ENCODE measurements at regions not wholly inside any gene's neighbourhood (a gene's known extent, or its start where the extent isn't known, plus 50 kb on each side); places are given as distances from the start of the nearest gene placed in this dataset.

DNA sequence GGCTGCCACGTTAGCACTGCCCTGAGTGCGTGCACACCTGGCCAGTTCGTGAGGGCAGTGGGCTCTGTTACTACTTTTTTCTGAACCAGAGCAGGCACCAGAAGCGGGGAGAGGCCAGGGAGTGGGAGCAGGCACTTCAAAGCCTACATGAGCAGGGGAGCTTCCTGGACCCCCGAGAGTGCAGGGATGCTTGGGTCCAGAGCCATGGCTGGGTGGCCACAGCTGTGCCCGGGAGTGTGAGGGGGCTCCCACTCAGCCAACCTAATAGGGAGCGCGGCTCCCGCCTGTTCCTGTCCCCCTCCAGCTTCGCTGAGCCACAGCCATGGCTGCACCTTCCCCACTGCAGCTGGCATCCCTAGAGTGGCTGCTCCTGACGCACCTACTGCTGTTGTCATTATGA is 1423.3 kb downstream of the SI start:
- Histone ChIP-seq H3K9me3 (ENCODE audit: low read depth, low read length, poor library complexity, severe bottlenecking) (no peaks in the 10 kb centered on the region), H3K36me3 (ENCODE audit: insufficient read depth, low read length, poor library complexity, severe bottlenecking) (no peaks in the 10 kb centered on the region), H3K4me3 (ENCODE audit: low read depth, low read length, poor library complexity, severe bottlenecking) (no peak overlapping the region), H3K27me3 (replicated peaks; ENCODE audit: insufficient read depth, low read depth, low read length, poor library complexity) (no peaks in the 10 kb centered on the region), H3K27ac (ENCODE audit: low read depth, low read length, poor library complexity, severe bottlenecking) (no peak overlapping the region), H3K4me1 (ENCODE audit: insufficient read depth, low read length, poor library complexity, severe bottlenecking) (no peaks in the 10 kb centered on the region)
- TF ChIP-seq EZH2 (IDR thresholded peaks at IDR 0.05; ENCODE audit: borderline replicate concordance, low read depth, low read length, poor library complexity, severe bottlenecking) = no peak
- no peak for TF ChIP-seq CTCF (conservative IDR thresholded peaks at IDR 0.05; ENCODE audit: low read depth, low read length)
- ChIA-PET POLR2A (ENCODE audit: low non-redundant PET) (no interaction called here), CTCF (no interaction called here)
- no TSS peak for BruUV-seq (replicated peaks)
- intact Hi-C loops (cut with micrococcal nuclease; ENCODE audit: unreplicated experiment) = no loop called here
- no peak for DNase-seq (ENCODE audit: low spot score)

- Histone ChIP-seq H3K9me3 (ENCODE audit: low read depth, low read length, poor library complexity, severe bottlenecking) (no peaks in the 10 kb centered on the region), H3K4me3 (ENCODE audit: low read depth, low read length, poor library complexity, severe bottlenecking) (no peak overlapping the region), H3K27ac (ENCODE audit: low read depth, low read length, poor library complexity, severe bottlenecking) (no peak overlapping the region), H3K36me3 (ENCODE audit: insufficient read depth, low read length, poor library complexity, severe bottlenecking) (no peaks in the 10 kb centered on the region), H3K27me3 (replicated peaks; ENCODE audit: insufficient read depth, low read depth, low read length, poor library complexity) (no peaks in the 10 kb centered on the region), H3K4me1 (ENCODE audit: insufficient read depth, low read length, poor library complexity, severe bottlenecking) (no peaks in the 10 kb centered on the region)
- intact Hi-C loops (cut with micrococcal nuclease; ENCODE audit: unreplicated experiment) = no loop called here
- ChIA-PET CTCF (no interaction called here), POLR2A (ENCODE audit: low non-redundant PET) (no interaction called here)
- DNase-seq (ENCODE audit: low spot score) = no peak
- BruUV-seq (replicated peaks) = no TSS peak
- TF ChIP-seq CTCF (conservative IDR thresholded peaks at IDR 0.05; ENCODE audit: low read depth, low read length) = no peak
- no peak for TF ChIP-seq EZH2 (IDR thresholded peaks at IDR 0.05; ENCODE audit: borderline replicate concordance, low read depth, low read length, poor library complexity, severe bottlenecking)
Measured at GRCh38 chr3:163644172-163644571, 1434.1 kb downstream of the SI start.

DNA sequence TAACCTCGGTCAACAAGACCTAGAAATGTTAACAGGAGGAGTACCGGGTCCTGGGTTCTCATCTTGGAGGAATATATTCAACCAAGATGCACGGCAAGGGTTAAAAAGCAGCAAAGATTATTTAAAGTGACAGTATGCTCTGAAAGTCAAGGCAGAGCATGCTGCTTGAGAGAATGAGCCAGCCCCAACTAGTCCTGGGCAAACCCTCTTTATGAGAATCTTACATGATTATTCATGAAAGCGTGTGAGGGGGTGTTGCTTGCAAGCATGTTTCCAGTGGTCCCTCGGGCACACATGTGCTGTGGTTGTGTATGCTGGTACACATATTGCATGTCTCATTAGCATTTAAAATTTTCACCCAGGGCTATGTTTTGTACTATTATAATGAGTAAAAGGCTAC is 1445.6 kb downstream of the SI start:
- no peaks in the 10 kb centered on the region for H3K4me1 ChIP-seq (ENCODE audit: insufficient read depth, low read length, poor library complexity, severe bottlenecking)
- no TSS peak for BruUV-seq (replicated peaks)
- H3K36me3 ChIP-seq (ENCODE audit: insufficient read depth, low read length, poor library complexity, severe bottlenecking) = no peaks in the 10 kb centered on the region
- H3K4me3 ChIP-seq (ENCODE audit: low read depth, low read length, poor library complexity, severe bottlenecking) = no peak overlapping the region
- ChIA-PET CTCF (no interaction called here), POLR2A (ENCODE audit: low non-redundant PET) (no interaction called here)
- H3K27me3 ChIP-seq (replicated peaks; ENCODE audit: insufficient read depth, low read depth, low read length, poor library complexity) = no peaks in the 10 kb centered on the region
- no peak for DNase-seq (ENCODE audit: low spot score)
- H3K9me3 ChIP-seq (ENCODE audit: low read depth, low read length, poor library complexity, severe bottlenecking) = peaks cover 6% of the 10 kb centered on the region
- no peak overlapping the region for H3K27ac ChIP-seq (ENCODE audit: low read depth, low read length, poor library complexity, severe bottlenecking)
- TF ChIP-seq EZH2 (IDR thresholded peaks at IDR 0.05; ENCODE audit: borderline replicate concordance, low read depth, low read length, poor library complexity, severe bottlenecking) (no peak), CTCF (conservative IDR thresholded peaks at IDR 0.05; ENCODE audit: low read depth, low read length) (no peak)
- intact Hi-C loops (cut with micrococcal nuclease; ENCODE audit: unreplicated experiment) = no loop called here

Measured in A673 (cell line).